ENCODE measurements at regions not wholly inside any gene's neighbourhood (a gene's known extent, or its start where the extent isn't known, plus 50 kb on each side); places are given as distances from the start of the nearest gene placed in this dataset.

GRCh38 chr5:93092349-93093105, 488.5 kb downstream of the NR2F1-AS1 start:
- H3K9me3 ChIP-seq = no peaks in the 10 kb centered on the region
- DNase-seq (no peak), ATAC-seq (no peak)
- intact Hi-C loops (cut with DNase I, micrococcal nuclease) = no loop called here
- no peaks in the 10 kb centered on the region for H3K36me3 ChIP-seq (ENCODE audit: low read depth)
- no peak overlapping the region for H3K4me3 ChIP-seq
- TF ChIP-seq CTCF (IDR thresholded peaks at IDR 0.05) = no peak
- no peaks in the 10 kb centered on the region for H3K4me1 ChIP-seq (ENCODE audit: low read depth)

- H3K9me3 ChIP-seq = no peaks in the 10 kb centered on the region
- no peak for TF ChIP-seq CTCF (IDR thresholded peaks at IDR 0.05)
- H3K4me3 ChIP-seq = no peak overlapping the region
- ATAC-seq = no peak
- intact Hi-C loops (cut with DNase I, micrococcal nuclease) = no loop called here
- no peaks in the 10 kb centered on the region for H3K36me3 ChIP-seq (ENCODE audit: low read depth)
- no peak for DNase-seq
- H3K4me1 ChIP-seq (ENCODE audit: low read depth) = no peaks in the 10 kb centered on the region
Observed at GRCh38 chr5:93090698-93091097, 490.3 kb downstream of the NR2F1-AS1 start.

- DNase-seq (no peak), ATAC-seq (no peak)
Observed at GRCh38 chr5:93088592-93089389, 492.2 kb downstream of the NR2F1-AS1 start.

GRCh38 chr5:93087326-93087725, 493.7 kb downstream of the NR2F1-AS1 start:
- no peak for DNase-seq
- Histone ChIP-seq H3K4me1 (ENCODE audit: low read depth) (no peaks in the 10 kb centered on the region), H3K4me3 (no peak overlapping the region), H3K9me3 (no peaks in the 10 kb centered on the region), H3K36me3 (ENCODE audit: low read depth) (no peaks in the 10 kb centered on the region)
- no peak for ATAC-seq
- no peak for TF ChIP-seq CTCF (IDR thresholded peaks at IDR 0.05)
- intact Hi-C loops (cut with DNase I, micrococcal nuclease) = no loop called here

More at GRCh38 chr5:93088592-93089389, 492.2 kb downstream of the NR2F1-AS1 start:
- H3K4me1 ChIP-seq (ENCODE audit: low read depth) = no peaks in the 10 kb centered on the region
- H3K9me3 ChIP-seq = no peaks in the 10 kb centered on the region
- H3K36me3 ChIP-seq (ENCODE audit: low read depth) = no peaks in the 10 kb centered on the region
- no peak for TF ChIP-seq CTCF (IDR thresholded peaks at IDR 0.05)
- intact Hi-C loops (cut with DNase I, micrococcal nuclease) = no loop called here
- no peak overlapping the region for H3K4me3 ChIP-seq

- no peak overlapping the region for H3K4me3 ChIP-seq
- H3K4me1 ChIP-seq (ENCODE audit: low read depth) = no peaks in the 10 kb centered on the region
- no peak for ATAC-seq
- no peaks in the 10 kb centered on the region for H3K9me3 ChIP-seq
- DNase-seq = no peak
- no peaks in the 10 kb centered on the region for H3K36me3 ChIP-seq (ENCODE audit: low read depth)
- intact Hi-C loops (cut with DNase I, micrococcal nuclease) = no loop called here
- TF ChIP-seq CTCF (IDR thresholded peaks at IDR 0.05) = no peak
Observed at GRCh38 chr5:93082981-93083380, 498.0 kb downstream of the NR2F1-AS1 start.

Measured in mucosa of descending colon (tissue), 3 donors.